HepG2 (cell line): ENCODE measurements at regions not wholly inside any gene's neighbourhood (a gene's known extent, or its start where the extent isn't known, plus 50 kb on each side); places are given as distances from the start of the nearest gene placed in this dataset.

Experiments
- ATAC-seq: fragments of 200-7000 bp; cut with Tn5 transposase; 3 replicates; pipeline ENCODE4 v1.9.1; 2020; ENCODE audit warnings: mild to moderate bottlenecking, moderate library complexity
- BruUV-seq: library from RNA; stranded (reverse); fragments of 400-500 nt; replicated peaks from 2 replicates; lab custom pipeline; 2021; lab: Mats Ljungman, UMichigan
- CTCF ChIA-PET: fragments of 300-600 bp; formaldehyde crosslinking; extraction: SDS; loops from one replicate; lab custom pipeline; 2021; ENCODE audit warnings: low total read pairs, inconsistent platforms, low intra/inter-chr PET ratio; lab: Yijun Ruan, JAX
- POLR2A ChIA-PET: fragments of 350-600 bp; sonication (Branson Sonifier 250); formaldehyde crosslinking; loops from one replicate; lab custom pipeline; 2020; ENCODE audit warnings: antibody characterized with exemption, inconsistent platforms; lab: Yijun Ruan, JAX
- DNase-seq: peaks from one replicate; pipeline ENCODE4 v3.0.0-alpha.2; 2015; ENCODE audit warnings: low spot score
- FAIRE-seq: peaks from 3 replicates; lab custom pipeline; 2011; peaks lifted over from hg19 to GRCh38; lab: Jason Lieb, UNC
- H2AFZ ChIP-seq: one replicate; pipeline ENCODE4 v1.6.1; 2011; ENCODE audit warnings: low read length, inconsistent platforms
- H3K27ac ChIP-seq: fragments of 300-600 bp; 3 replicates; pipeline ENCODE4 v1.8.0; 2011; ENCODE audit warnings: mixed run types, mild to moderate bottlenecking, mixed read lengths, low read length, inconsistent platforms; ENCODE audit not compliant: insufficient read depth; ENCODE audit errors: extremely low read length
- H3K27me3 ChIP-seq, 2 experiments: fragments of 200-600 bp in 1 of 2; 2 replicates in 1 of 2; 3 replicates in 1 of 2; pipeline versions ENCODE4 v1.6.0 to v1.8.0; 2011; ENCODE audit warnings: low read length in 2 of 2, mild to moderate bottlenecking in 2 of 2, moderate library complexity in 2 of 2, inconsistent platforms in 1 of 2; ENCODE audit not compliant: insufficient read depth in 2 of 2, control insufficient read depth in 1 of 2
- H3K36me3 ChIP-seq, 2 experiments: fragments of 200-600 bp in 1 of 2; replicated peaks in 1 of 2; 2 replicates in 1 of 2; 3 replicates in 1 of 2; pipeline versions ENCODE4 v1.5.1 to v1.8.0; 2011; ENCODE audit warnings: low read length in 2 of 2, inconsistent platforms in 1 of 2; ENCODE audit not compliant: insufficient read depth in 2 of 2, control insufficient read depth in 1 of 2
- H3K4me1 ChIP-seq: 2 replicates; pipeline ENCODE4 v1.5.1; 2012; ENCODE audit warnings: low read length, inconsistent platforms; ENCODE audit not compliant: insufficient read depth
- H3K4me2 ChIP-seq: 2 replicates; pipeline ENCODE4 v1.6.0; 2011; ENCODE audit warnings: low read depth, low read length, inconsistent platforms
- H3K4me3 ChIP-seq, 3 experiments: fragments of 200-600 bp in 1 of 3; sonication (generic), shearing (Covaris generic) in 1 of 3; replicated peaks in 1 of 3; 2 replicates each; pipeline ENCODE4 v1.5.1; 2011 to 2016; ENCODE audit warnings: low read length in 3 of 3, inconsistent platforms in 2 of 3, low read depth in 2 of 3, mild to moderate bottlenecking in 2 of 3, control low read depth in 1 of 3, mixed read lengths in 1 of 3; ENCODE audit not compliant: insufficient read depth in 1 of 3
- H3K79me2 ChIP-seq: one replicate; pipeline ENCODE4 v1.6.1; 2011; ENCODE audit warnings: low read length, inconsistent platforms; ENCODE audit not compliant: insufficient read depth
- H3K9ac ChIP-seq: 2 replicates; pipeline ENCODE4 v1.6.0; 2011; ENCODE audit warnings: mild to moderate bottlenecking, low read depth, low read length, inconsistent platforms; ENCODE audit not compliant: insufficient read depth
- H3K9me3 ChIP-seq: 2 replicates; pipeline ENCODE4 v1.5.1; 2012; ENCODE audit warnings: mild to moderate bottlenecking, low read length
- H4K20me1 ChIP-seq: 2 replicates; pipeline ENCODE4 v1.6.0; 2011; ENCODE audit warnings: inconsistent platforms, mild to moderate bottlenecking, low read length, moderate library complexity; ENCODE audit not compliant: insufficient read depth
- MAFF ChIP-seq: IDR thresholded peaks from 2 replicates; pipeline ENCODE4 v1.6.1; 2011; ENCODE audit warnings: low read depth, low read length, improper control_type of control experiment
- MAFK ChIP-seq, 2 experiments: IDR thresholded peaks in 1 of 2; conservative IDR thresholded peaks in 1 of 2; 2 replicates each; pipeline ENCODE4 v1.6.1; 2011; ENCODE audit warnings: improper control_type of control experiment in 2 of 2, low read length in 2 of 2
- RNF2 ChIP-seq: fragments of 450-650 bp; conservative IDR thresholded peaks from 2 replicates; pipeline ENCODE4 v1.6.1; 2016; ENCODE audit warnings: low read depth
- ZNF382 ChIP-seq: sonication (generic); formaldehyde crosslinking; IDR thresholded peaks from 2 replicates; pipeline ENCODE4 v1.5.0; 2020; ENCODE audit warnings: missing genetic modification reagents, mild to moderate bottlenecking, borderline replicate concordance
- WGBS: methylation state at CpG from one replicate; pipeline ENCODE4 v1.1.6; 2017; ENCODE audit warnings: low lambda C conversion rate; 5-methylcytosine and 5-hydroxymethylcytosine counted together
- in situ Hi-C: cut with HindIII; loops from 2 replicates; pipeline ENCODE4 v1.10.0; 2017; ENCODE audit warnings: low pct_unique_long_range_greater_than_20kb; ENCODE audit not compliant: extremely low pct_ligation_motif_present
- intact Hi-C: fragments of 100-400 bp; cut with micrococcal nuclease; formaldehyde crosslinking; loops from one replicate; pipeline ENCODE4 v1.10.0; 2022; ENCODE audit not compliant: unreplicated experiment
- TF ChIP-seq, protein P1 (sequence below): sonication (generic); formaldehyde crosslinking; IDR thresholded peaks from 2 replicates; pipeline ENCODE4 v1.5.0; 2020; ENCODE audit warnings: missing genetic modification reagents
- TF ChIP-seq, protein P2 (sequence below): sonication (generic); formaldehyde crosslinking; IDR thresholded peaks from 2 replicates; pipeline ENCODE4 v1.5.0; 2020; ENCODE audit warnings: missing genetic modification reagents

- H4K20me1 ChIP-seq, result no peaks in the 10 kb centered on the region
- H3K79me2 ChIP-seq, result no peaks in the 10 kb centered on the region
- no peaks in the 10 kb centered on the region for H3K27me3 ChIP-seq
- H3K9ac ChIP-seq, result no peak overlapping the region
- no peaks in the 10 kb centered on the region for H3K36me3 ChIP-seq
- no peak for FAIRE-seq
- intact Hi-C loops (no loop called here), in situ Hi-C loops (no loop called here)
- no peak overlapping the region for H3K4me3 ChIP-seq
- POLR2A ChIA-PET, result no interaction called here
- no peaks in the 10 kb centered on the region for H3K4me1 ChIP-seq
- H3K4me2 ChIP-seq, result no peak overlapping the region
- CTCF ChIA-PET, result no interaction called here
- WGBS, result 2% methylated on average over 2 of the region's 2 CpGs
- DNase-seq, result no peak
- H2AFZ ChIP-seq, result no peak overlapping the region
- TF ChIP-seq MAFK (conservative IDR thresholded peaks at IDR 0.05 in 1 of 2, IDR thresholded peaks at IDR 0.05 in 1 of 2; ENCODE audit: low read length in 2 of 2), result peak in 1 of 2 experiments; percentile 54; a peak in 2 of 4 replicates
- TF ChIP-seq, protein P1, sequence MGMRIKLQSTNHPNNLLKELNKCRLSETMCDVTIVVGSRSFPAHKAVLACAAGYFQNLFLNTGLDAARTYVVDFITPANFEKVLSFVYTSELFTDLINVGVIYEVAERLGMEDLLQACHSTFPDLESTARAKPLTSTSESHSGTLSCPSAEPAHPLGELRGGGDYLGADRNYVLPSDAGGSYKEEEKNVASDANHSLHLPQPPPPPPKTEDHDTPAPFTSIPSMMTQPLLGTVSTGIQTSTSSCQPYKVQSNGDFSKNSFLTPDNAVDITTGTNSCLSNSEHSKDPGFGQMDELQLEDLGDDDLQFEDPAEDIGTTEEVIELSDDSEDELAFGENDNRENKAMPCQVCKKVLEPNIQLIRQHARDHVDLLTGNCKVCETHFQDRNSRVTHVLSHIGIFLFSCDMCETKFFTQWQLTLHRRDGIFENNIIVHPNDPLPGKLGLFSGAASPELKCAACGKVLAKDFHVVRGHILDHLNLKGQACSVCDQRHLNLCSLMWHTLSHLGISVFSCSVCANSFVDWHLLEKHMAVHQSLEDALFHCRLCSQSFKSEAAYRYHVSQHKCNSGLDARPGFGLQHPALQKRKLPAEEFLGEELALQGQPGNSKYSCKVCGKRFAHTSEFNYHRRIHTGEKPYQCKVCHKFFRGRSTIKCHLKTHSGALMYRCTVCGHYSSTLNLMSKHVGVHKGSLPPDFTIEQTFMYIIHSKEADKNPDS, result no peak
- no peak for TF ChIP-seq RNF2
- TF ChIP-seq, protein P2, sequence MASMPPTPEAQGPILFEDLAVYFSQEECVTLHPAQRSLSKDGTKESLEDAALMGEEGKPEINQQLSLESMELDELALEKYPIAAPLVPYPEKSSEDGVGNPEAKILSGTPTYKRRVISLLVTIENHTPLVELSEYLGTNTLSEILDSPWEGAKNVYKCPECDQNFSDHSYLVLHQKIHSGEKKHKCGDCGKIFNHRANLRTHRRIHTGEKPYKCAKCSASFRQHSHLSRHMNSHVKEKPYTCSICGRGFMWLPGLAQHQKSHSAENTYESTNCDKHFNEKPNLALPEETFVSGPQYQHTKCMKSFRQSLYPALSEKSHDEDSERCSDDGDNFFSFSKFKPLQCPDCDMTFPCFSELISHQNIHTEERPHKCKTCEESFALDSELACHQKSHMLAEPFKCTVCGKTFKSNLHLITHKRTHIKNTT, result no peak
- TF ChIP-seq MAFF, result peak; percentile 55; the same call in 1 of the 2 replicates
- no peak for TF ChIP-seq ZNF382 (CRISPR knock-in tag)
- H3K27ac ChIP-seq, result no peak overlapping the region
- BruUV-seq, result no TSS peak
- H3K9me3 ChIP-seq, result peaks cover 46% of the 10 kb centered on the region
- no peak for ATAC-seq
Observed at GRCh38 chr4:95754667-95755066, 85.2 kb upstream of the PDHA2 start.
